Stomach smooth muscle (tissue), 2 donors: ENCODE measurements at regions not wholly inside any gene's neighbourhood (a gene's known extent, or its start where the extent isn't known, plus 50 kb on each side); places are given as distances from the start of the nearest gene placed in this dataset.

Experiments used
- H3K27ac ChIP-seq: one replicate; pipeline ENCODE4 v1.7.0; 2013; ENCODE audit warnings: mild to moderate bottlenecking, low read length, inconsistent platforms
- H3K27me3 ChIP-seq, 2 donors: one replicate each; pipeline ENCODE4 v1.7.0; 2013; ENCODE audit warnings: low read length in 2 of 2; ENCODE audit not compliant: insufficient read depth in 2 of 2, control insufficient read depth in 1 of 2
- H3K36me3 ChIP-seq, 2 donors: one replicate each; pipeline ENCODE4 v1.7.0; 2013; ENCODE audit warnings: low read length in 2 of 2; ENCODE audit not compliant: control insufficient read depth in 2 of 2, insufficient read depth in 2 of 2
- H3K4me1 ChIP-seq: one replicate; pipeline ENCODE4 v1.7.0; 2013; ENCODE audit warnings: low read length; ENCODE audit not compliant: control insufficient read depth, insufficient read depth
- H3K4me3 ChIP-seq, 2 donors: one replicate each; pipeline ENCODE4 v1.7.0; 2013; ENCODE audit warnings: low read length in 2 of 2
- H3K9ac ChIP-seq, 2 donors: one replicate each; pipeline ENCODE4 v1.7.0; 2013; ENCODE audit warnings: low read length in 2 of 2, mild to moderate bottlenecking in 1 of 2
- H3K9me3 ChIP-seq, 2 donors: one replicate each; pipeline ENCODE4 v1.7.0; 2013; ENCODE audit warnings: low read length in 2 of 2; ENCODE audit not compliant: control insufficient read depth in 2 of 2
- donor health status: healthy.
- donor health status: Pancreatic carcinoma.

DNA sequence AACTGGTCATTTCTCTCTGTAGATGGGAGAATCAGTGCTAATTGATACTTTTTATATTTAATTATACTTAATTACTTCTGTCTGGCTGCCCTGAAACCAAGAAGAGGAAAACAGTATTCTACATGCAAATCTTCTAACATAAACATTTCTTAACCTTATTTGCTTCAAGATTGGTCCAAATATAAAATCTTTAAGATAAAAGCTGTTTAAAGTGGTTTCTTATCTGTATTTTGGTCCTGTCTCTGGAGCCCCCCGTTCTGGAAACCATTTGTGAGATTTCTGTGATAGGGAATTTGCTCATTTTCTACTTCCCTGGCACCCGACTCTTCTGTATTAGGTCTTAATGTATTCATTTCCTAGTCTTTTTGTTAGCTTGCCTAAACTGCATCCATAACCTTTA lies 168.6 kb downstream of the RNF144B start:
- Histone ChIP-seq H3K4me3 (no peak overlapping the region), H3K27ac (no peak overlapping the region), H3K27me3 (peaks cover 0 to 3% of the 10 kb centered on the region in 2 donors), H3K36me3 (no peaks in the 10 kb centered on the region), H3K4me1 (no peaks in the 10 kb centered on the region), H3K9me3 (no peaks in the 10 kb centered on the region), H3K9ac (no peak overlapping the region)

DNA sequence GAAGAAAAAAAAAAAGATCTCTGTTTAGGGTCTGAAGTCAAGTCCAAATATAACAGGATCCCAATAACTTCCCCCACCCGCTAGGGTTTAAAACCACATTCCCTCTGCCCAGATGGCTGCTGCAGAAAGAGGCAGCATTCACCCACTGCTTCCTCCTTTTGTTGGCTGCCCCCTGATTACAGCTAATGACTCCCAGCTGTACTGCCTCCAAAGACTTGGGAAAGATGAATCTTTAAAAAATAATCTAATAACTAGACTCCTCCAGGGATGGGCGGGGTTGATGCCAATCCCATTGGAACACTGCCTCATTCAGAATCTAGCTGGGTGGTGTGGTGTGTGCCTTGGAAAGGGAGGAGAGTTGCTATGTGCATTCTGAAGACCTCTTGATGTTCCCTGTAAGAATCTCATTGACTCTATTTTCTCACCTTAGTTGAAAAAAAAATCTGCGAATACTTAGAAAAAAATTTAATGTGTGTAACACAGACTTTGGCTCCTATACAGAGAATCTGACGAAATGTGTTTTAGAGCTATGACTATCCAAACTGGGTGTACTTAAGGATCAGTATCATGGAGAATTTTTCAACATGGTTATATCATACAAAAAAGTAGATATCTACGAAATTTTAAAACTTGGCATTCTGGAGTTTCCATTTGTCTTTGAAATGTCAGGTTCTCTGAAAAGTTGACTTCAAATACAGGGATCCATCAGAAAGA lies 174.0 kb downstream of the RNF144B start:
- peaks cover 2 to 3% of the 10 kb centered on the region in 2 donors for H3K27me3 ChIP-seq
- no peaks in the 10 kb centered on the region for H3K9me3 ChIP-seq
- H3K4me1 ChIP-seq, result no peaks in the 10 kb centered on the region
- H3K4me3 ChIP-seq, result no peak overlapping the region
- H3K9ac ChIP-seq, result no peak overlapping the region
- H3K36me3 ChIP-seq, result no peaks in the 10 kb centered on the region
- H3K27ac ChIP-seq, result no peak overlapping the region

DNA sequence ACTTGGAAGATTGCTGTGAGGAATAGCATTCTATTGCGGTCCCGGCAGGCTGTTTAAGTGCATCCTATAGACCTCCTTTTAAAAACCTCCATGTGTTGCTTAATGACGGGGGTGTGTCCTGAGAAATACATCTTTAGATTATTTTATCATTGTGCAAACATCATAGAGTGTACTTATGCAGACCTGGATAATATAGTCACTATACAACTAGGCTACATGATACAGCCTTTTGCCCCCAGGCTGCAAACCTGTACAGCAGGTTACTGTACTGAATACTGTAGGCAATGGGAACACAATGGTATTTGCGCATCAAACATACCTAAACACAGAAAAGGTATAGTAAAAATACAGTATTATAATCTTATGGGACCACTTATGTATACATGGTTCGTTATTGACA lies 175.6 kb downstream of the RNF144B start:
- no peak overlapping the region for H3K9ac ChIP-seq
- H3K4me3 ChIP-seq, result no peak overlapping the region
- no peak overlapping the region for H3K27ac ChIP-seq
- no peaks in the 10 kb centered on the region for H3K9me3 ChIP-seq
- no peaks in the 10 kb centered on the region for H3K36me3 ChIP-seq
- H3K27me3 ChIP-seq, result peaks cover 0 to 2% of the 10 kb centered on the region in 2 donors
- H3K4me1 ChIP-seq, result no peaks in the 10 kb centered on the region

DNA sequence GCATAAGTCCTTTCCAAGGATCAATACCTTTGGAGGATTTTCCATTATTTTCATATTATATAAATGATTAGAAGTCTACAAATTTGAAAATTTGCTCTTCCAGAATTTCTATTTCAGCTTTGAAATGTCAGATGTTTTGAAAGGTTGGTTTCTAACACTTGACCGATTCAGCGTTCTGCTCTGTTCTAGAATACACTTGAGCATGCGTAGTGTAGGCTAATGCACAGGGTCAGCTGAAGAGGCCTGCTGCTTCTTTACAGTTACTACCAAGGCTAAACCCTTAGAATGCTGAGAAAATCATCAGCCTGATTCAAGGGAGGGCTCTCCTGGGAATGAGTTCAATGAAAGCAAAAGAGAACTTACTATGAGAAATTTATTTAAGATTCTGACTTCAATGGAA lies 177.6 kb downstream of the RNF144B start:
- Histone ChIP-seq H3K4me3 (no peak overlapping the region), H3K4me1 (no peaks in the 10 kb centered on the region), H3K27me3 (peaks cover 0 to 2% of the 10 kb centered on the region in 2 donors), H3K9ac (no peak overlapping the region), H3K36me3 (no peaks in the 10 kb centered on the region), H3K27ac (no peak overlapping the region), H3K9me3 (no peaks in the 10 kb centered on the region)

DNA sequence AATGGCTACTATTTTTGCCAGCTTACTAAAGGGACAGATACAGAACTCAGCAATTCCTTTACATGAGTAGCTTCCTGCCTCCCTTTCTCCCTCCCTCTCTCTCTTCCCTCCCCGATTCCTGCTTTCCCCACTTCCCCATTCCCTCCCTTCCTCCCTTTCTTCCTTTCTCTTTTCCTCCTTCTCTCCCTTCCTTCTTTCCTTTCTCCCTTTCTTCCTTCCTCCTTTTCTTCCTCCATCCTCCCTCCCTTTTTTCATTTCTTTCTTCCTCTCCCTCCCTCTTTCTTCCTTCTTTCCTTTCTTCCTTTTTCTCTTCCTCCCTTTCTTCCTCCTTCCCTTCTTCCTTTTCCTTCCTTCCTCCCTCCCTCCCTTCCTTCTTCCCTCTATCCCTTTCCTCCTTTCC lies 178.1 kb downstream of the RNF144B start:
- Histone ChIP-seq H3K4me3 (no peak overlapping the region), H3K9ac (no peak overlapping the region), H3K4me1 (no peaks in the 10 kb centered on the region), H3K27me3 (peaks cover 0 to 2% of the 10 kb centered on the region in 2 donors), H3K9me3 (no peaks in the 10 kb centered on the region), H3K27ac (no peak overlapping the region), H3K36me3 (no peaks in the 10 kb centered on the region)

DNA sequence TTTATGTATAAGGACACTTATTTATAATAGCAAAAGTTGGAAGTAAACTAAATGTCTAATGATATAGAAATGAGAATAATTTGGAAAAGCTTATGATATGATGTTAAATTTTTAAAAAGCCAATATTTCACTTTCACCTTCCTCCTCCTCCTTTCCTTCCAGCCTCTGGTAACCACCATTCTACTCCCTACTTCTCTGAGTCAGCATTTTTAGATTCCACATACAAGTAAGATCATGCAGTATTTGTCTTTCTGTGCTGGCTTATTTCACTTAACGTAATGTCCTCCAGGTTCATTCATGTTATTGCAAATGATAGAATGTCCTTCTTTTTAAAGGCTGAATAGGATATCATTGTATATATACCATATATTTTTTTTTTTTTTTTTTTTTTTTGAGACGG lies 180.2 kb downstream of the RNF144B start:
- peaks cover 0 to 2% of the 10 kb centered on the region in 2 donors for H3K27me3 ChIP-seq
- no peak overlapping the region for H3K9ac ChIP-seq
- H3K9me3 ChIP-seq, result no peaks in the 10 kb centered on the region
- H3K4me3 ChIP-seq, result no peak overlapping the region
- no peak overlapping the region for H3K27ac ChIP-seq
- H3K4me1 ChIP-seq, result no peaks in the 10 kb centered on the region
- H3K36me3 ChIP-seq, result no peaks in the 10 kb centered on the region

DNA sequence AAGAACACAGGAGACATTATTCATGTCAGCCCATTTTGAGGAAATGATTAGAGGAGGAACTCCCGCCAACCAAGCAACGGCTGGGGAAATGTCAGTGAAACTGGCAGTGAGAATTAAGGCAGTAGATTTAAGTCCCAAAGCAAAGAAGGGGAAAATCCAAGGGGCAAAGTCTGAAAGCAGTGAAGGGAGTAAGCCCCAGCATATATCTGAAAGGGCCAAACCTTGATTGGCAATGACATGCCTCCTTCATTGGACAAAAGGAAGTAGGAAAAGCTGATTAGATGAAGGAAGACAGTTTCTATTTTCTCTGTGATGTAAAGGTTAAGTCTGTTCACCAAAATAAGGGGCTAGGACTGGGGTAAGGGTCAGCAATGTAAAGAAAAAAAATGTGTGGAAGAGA lies 190.3 kb downstream of the RNF144B start:
- no peaks in the 10 kb centered on the region for H3K4me1 ChIP-seq
- no peak overlapping the region for H3K4me3 ChIP-seq
- no peaks in the 10 kb centered on the region for H3K9me3 ChIP-seq
- H3K9ac ChIP-seq, result no peak overlapping the region
- no peaks in the 10 kb centered on the region for H3K36me3 ChIP-seq
- H3K27ac ChIP-seq, result no peak overlapping the region
- H3K27me3 ChIP-seq, result no peaks in the 10 kb centered on the region

- Histone ChIP-seq H3K9me3 (no peaks in the 10 kb centered on the region), H3K27ac (no peak overlapping the region), H3K9ac (no peak overlapping the region), H3K36me3 (no peaks in the 10 kb centered on the region), H3K27me3 (no peaks in the 10 kb centered on the region), H3K4me1 (no peaks in the 10 kb centered on the region), H3K4me3 (no peak overlapping the region)
Observed at GRCh38 chr6:18579166-18579565, 192.0 kb downstream of the RNF144B start.

DNA sequence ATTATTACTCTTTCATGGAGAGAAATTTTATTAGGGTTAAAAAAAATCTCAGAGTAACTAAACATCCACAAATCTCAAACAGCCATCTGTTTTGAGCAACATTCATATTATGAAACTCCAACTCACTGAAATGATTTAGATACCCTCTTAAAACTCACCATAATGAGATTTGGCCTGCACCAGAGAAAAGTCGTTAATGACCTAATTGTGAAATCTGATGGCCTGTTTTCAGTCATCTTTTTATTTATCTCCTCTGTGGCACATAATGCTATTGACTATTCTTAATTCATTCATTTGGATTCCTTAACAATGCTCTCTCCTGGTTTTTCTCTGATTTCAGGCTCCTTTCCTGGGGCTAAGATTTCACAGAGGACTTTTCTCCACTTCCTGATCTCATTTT lies 192.7 kb downstream of the RNF144B start:
- Histone ChIP-seq H3K36me3 (no peaks in the 10 kb centered on the region), H3K9ac (no peak overlapping the region), H3K27ac (no peak overlapping the region), H3K4me3 (no peak overlapping the region), H3K4me1 (peaks cover 2% of the 10 kb centered on the region), H3K27me3 (no peaks in the 10 kb centered on the region), H3K9me3 (no peaks in the 10 kb centered on the region)

GRCh38 chr6:18584372-18584771 lies 197.2 kb downstream of the RNF144B start:
- H3K9me3 ChIP-seq, result no peaks in the 10 kb centered on the region
- H3K4me1 ChIP-seq, result peaks cover 3% of the 10 kb centered on the region
- H3K36me3 ChIP-seq, result no peaks in the 10 kb centered on the region
- no peaks in the 10 kb centered on the region for H3K27me3 ChIP-seq
- H3K9ac ChIP-seq, result no peak overlapping the region
- no peak overlapping the region for H3K4me3 ChIP-seq
- H3K27ac ChIP-seq, result no peak overlapping the region

DNA sequence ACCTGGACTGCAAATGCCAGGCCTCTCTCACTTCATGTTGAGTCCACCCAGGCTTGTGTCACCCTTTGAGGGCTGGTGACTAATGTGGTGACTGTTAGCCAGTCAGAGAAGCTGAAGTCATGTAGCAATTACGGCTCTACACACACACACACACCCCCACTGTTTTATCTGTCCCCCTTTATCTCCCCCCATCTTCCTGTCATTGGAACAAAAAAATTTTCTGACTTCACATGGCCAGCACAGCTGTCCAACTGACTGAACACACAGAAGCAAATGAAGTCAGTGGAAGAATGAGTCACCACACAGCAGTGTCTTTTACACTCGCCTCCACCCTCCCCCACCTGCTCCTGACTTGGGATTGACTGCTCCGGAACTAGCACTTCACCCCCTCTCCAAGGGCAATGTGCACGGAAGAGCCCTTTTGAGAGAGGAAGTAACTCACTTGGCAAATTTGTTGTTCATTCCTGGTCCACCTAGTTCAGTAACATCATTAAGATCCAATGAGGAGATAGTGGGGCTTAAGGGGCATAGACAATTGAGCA lies 198.0 kb downstream of the RNF144B start:
- no peaks in the 10 kb centered on the region for H3K9me3 ChIP-seq
- H3K4me1 ChIP-seq, result peaks cover 3% of the 10 kb centered on the region
- H3K27me3 ChIP-seq, result no peaks in the 10 kb centered on the region
- no peak overlapping the region for H3K4me3 ChIP-seq
- H3K36me3 ChIP-seq, result no peaks in the 10 kb centered on the region
- no peak overlapping the region for H3K27ac ChIP-seq
- no peak overlapping the region for H3K9ac ChIP-seq
